PC-9 (cell line): ENCODE measurements at regions not wholly inside any gene's neighbourhood (a gene's known extent, or its start where the extent isn't known, plus 50 kb on each side); places are given as distances from the start of the nearest gene placed in this dataset.

Experiments used
- BruUV-seq: library from RNA; stranded (reverse); fragments of 400-500 nt; replicated peaks from 2 replicates; lab custom pipeline; 2021; lab: Mats Ljungman, UMichigan
- CTCF ChIA-PET: fragments of 300-600 bp; sonication (Branson Sonifier 250); formaldehyde crosslinking; loops from one replicate; lab custom pipeline; 2022; ENCODE audit warnings: antibody characterized with exemption; lab: Charles Lee
- POLR2A ChIA-PET: fragments of 300-600 bp; sonication (Branson Sonifier 250); formaldehyde crosslinking; loops from one replicate; lab custom pipeline; 2022; ENCODE audit warnings: antibody characterized with exemption; ENCODE audit not compliant: unreplicated experiment; lab: Charles Lee
- DNase-seq, 2 experiments: peaks; one replicate each; pipeline versions ENCODE4 v3.0.0 to v3.0.0-alpha.2; 2015 to 2022; ENCODE audit warnings: mixed read lengths in 1 of 2
- H2AFZ ChIP-seq: fragments of 200-600 bp; sonication (generic); 2 replicates; pipeline ENCODE4 v1.8.1; 2017; ENCODE audit warnings: antibody characterized with exemption
- H3F3A ChIP-seq: fragments of 200-600 bp; sonication (generic); 2 replicates; pipeline ENCODE4 v1.8.1; 2017; ENCODE audit warnings: antibody characterized with exemption, mild to moderate bottlenecking, low read depth; ENCODE audit not compliant: insufficient read depth
- H3K27ac ChIP-seq: fragments of 200-600 bp; sonication (generic); 2 replicates; pipeline ENCODE4 v1.6.1; 2016; ENCODE audit warnings: mixed run types
- H3K27me3 ChIP-seq: fragments of 200-600 bp; sonication (generic); 2 replicates; pipeline ENCODE4 v1.6.1; 2016; ENCODE audit warnings: low read depth, mixed run types; ENCODE audit not compliant: insufficient read depth
- H3K36me3 ChIP-seq: fragments of 200-600 bp; sonication (generic); 2 replicates; pipeline ENCODE4 v1.6.1; 2016; ENCODE audit warnings: low read depth, mixed run types
- H3K4me1 ChIP-seq: fragments of 200-600 bp; sonication (generic); replicated peaks from 2 replicates; pipeline ENCODE4 v1.6.1; 2016; ENCODE audit warnings: mixed run types; ENCODE audit not compliant: insufficient read depth
- H3K4me2 ChIP-seq: fragments of 200-600 bp; sonication (generic); 2 replicates; pipeline ENCODE4 v1.6.1; 2017; ENCODE audit warnings: mixed run types
- H3K4me3 ChIP-seq: fragments of 200-600 bp; sonication (generic); 2 replicates; pipeline ENCODE4 v1.6.1; 2016; ENCODE audit warnings: mixed run types
- H3K79me2 ChIP-seq: fragments of 200-600 bp; sonication (generic); 2 replicates; pipeline ENCODE4 v1.6.1; 2017; ENCODE audit warnings: low read depth, mixed run types
- H3K9me2 ChIP-seq: fragments of 200-600 bp; sonication (generic); 2 replicates; pipeline ENCODE4 v1.8.1; 2017; ENCODE audit warnings: mild to moderate bottlenecking; ENCODE audit not compliant: insufficient read depth
- H3K9me3 ChIP-seq: fragments of 200-600 bp; sonication (generic); 2 replicates; pipeline ENCODE4 v1.8.1; 2016; ENCODE audit warnings: low read depth; ENCODE audit not compliant: insufficient read depth
- H4K20me1 ChIP-seq: fragments of 200-600 bp; sonication (generic); 2 replicates; pipeline ENCODE4 v1.8.1; 2017; ENCODE audit not compliant: insufficient read depth
- CTCF ChIP-seq: fragments of 200-600 bp; sonication (generic); conservative IDR thresholded peaks from 2 replicates; pipeline ENCODE4 v1.6.1; 2017; ENCODE audit warnings: mixed run types, antibody characterized with exemption, mild to moderate bottlenecking, moderate library complexity
- EZH2 ChIP-seq: fragments of 200-600 bp; sonication (generic); IDR thresholded peaks from 2 replicates; pipeline ENCODE4 v1.8.0; 2017; ENCODE audit warnings: antibody characterized with exemption, low read depth
- intact Hi-C: fragments of 100-400 bp; cut with micrococcal nuclease; formaldehyde crosslinking; loops from one replicate; pipeline ENCODE4 v1.10.0; 2022; ENCODE audit not compliant: unreplicated experiment

- Histone ChIP-seq H3K27ac (no peak overlapping the region), H3F3A (no peaks in the 10 kb centered on the region), H3K36me3 (no peaks in the 10 kb centered on the region), H4K20me1 (no peaks in the 10 kb centered on the region), H3K79me2 (no peaks in the 10 kb centered on the region), H3K27me3 (no peaks in the 10 kb centered on the region), H3K4me3 (no peak overlapping the region), H3K4me2 (no peak overlapping the region), H3K4me1 (no peaks in the 10 kb centered on the region), H2AFZ (no peak overlapping the region), H3K9me3 (no peaks in the 10 kb centered on the region), H3K9me2 (peaks cover 4% of the 10 kb centered on the region; the same call in 1 of the 2 replicates)
- BruUV-seq: no TSS peak
- intact Hi-C loops: no loop called here
- ChIA-PET CTCF (interaction anchor here (0.5 kb wide), 2 partner anchors 342 to 597 kb away, joined by 3 to 5 read pairs; no protein-coding TSS in a partner anchor), POLR2A (interaction anchor here (0.6 kb wide), 1 partner anchor 588 kb away, joined by 3 read pairs; no protein-coding TSS in a partner anchor)
- TF ChIP-seq EZH2 (no peak), CTCF (no peak)
- DNase-seq: peak in 1 of 2 experiments; percentile 40
Measured at GRCh38 chr7:18278316-18278715, 217.2 kb upstream of the HDAC9 start.

- H4K20me1 ChIP-seq: no peaks in the 10 kb centered on the region
- no peak overlapping the region for H3K4me3 ChIP-seq
- H3K9me3 ChIP-seq: no peaks in the 10 kb centered on the region
- no peaks in the 10 kb centered on the region for H3K79me2 ChIP-seq
- H3K36me3 ChIP-seq: no peaks in the 10 kb centered on the region
- TF ChIP-seq EZH2 (no peak), CTCF (no peak)
- intact Hi-C loops: no loop called here
- H2AFZ ChIP-seq: no peak overlapping the region
- BruUV-seq: no TSS peak
- no peak for DNase-seq
- no peaks in the 10 kb centered on the region for H3K27me3 ChIP-seq
- no peaks in the 10 kb centered on the region for H3K4me1 ChIP-seq
- peaks cover 8% of the 10 kb centered on the region; the same call in 1 of the 2 replicates for H3K9me2 ChIP-seq
- CTCF ChIA-PET: no interaction called here
- POLR2A ChIA-PET: no interaction called here
- no peaks in the 10 kb centered on the region for H3F3A ChIP-seq
- H3K4me2 ChIP-seq: no peak overlapping the region
- H3K27ac ChIP-seq: no peak overlapping the region
Measured at GRCh38 chr7:18283045-18283444, 212.5 kb upstream of the HDAC9 start.

GRCh38 chr7:18287482-18287881, 208.1 kb upstream of the HDAC9 start:
- CTCF ChIA-PET: interaction anchor here (0.5 kb wide), 1 partner anchor 58 kb away, joined by 6 read pairs; no protein-coding TSS in a partner anchor

More at GRCh38 chr7:18287482-18287881, 208.1 kb upstream of the HDAC9 start:
- Histone ChIP-seq H3K4me3 (no peak overlapping the region), H3K4me2 (no peak overlapping the region), H3K36me3 (no peaks in the 10 kb centered on the region), H3F3A (no peaks in the 10 kb centered on the region), H3K4me1 (no peaks in the 10 kb centered on the region; the same call in 1 of the 2 replicates), H3K79me2 (no peaks in the 10 kb centered on the region), H3K27me3 (no peaks in the 10 kb centered on the region), H2AFZ (no peak overlapping the region), H3K9me3 (no peaks in the 10 kb centered on the region), H3K9me2 (peaks cover 5% of the 10 kb centered on the region; the same call in 1 of the 2 replicates), H3K27ac (no peak overlapping the region), H4K20me1 (no peaks in the 10 kb centered on the region)
- TF ChIP-seq CTCF (no peak), EZH2 (no peak)
- DNase-seq: no peak
- POLR2A ChIA-PET: no interaction called here
- BruUV-seq: no TSS peak
- intact Hi-C loops: no loop called here
